Brain microvascular endothelial cell (primary cell): ENCODE measurements at regions not wholly inside any gene's neighbourhood (a gene's known extent, or its start where the extent isn't known, plus 50 kb on each side); places are given as distances from the start of the nearest gene placed in this dataset.

ENCODE experiments used
- DNase-seq: peaks from one replicate; pipeline ENCODE4 v3.0.0-alpha.2; 2020
- H3K27ac ChIP-seq: fragments of 250-450 bp; sonication (Bioruptor Pico); 2 replicates; pipeline ENCODE4 v1.5.1; 2020; ENCODE audit warnings: mild to moderate bottlenecking, moderate library complexity
- H3K27me3 ChIP-seq: fragments of 250-450 bp; sonication (Bioruptor Pico); replicated peaks from 2 replicates; pipeline ENCODE4 v1.5.1; 2020; ENCODE audit warnings: mild to moderate bottlenecking
- H3K36me3 ChIP-seq: fragments of 250-450 bp; sonication (Bioruptor Pico); replicated peaks from 2 replicates; pipeline ENCODE4 v1.5.1; 2020; ENCODE audit warnings: mild to moderate bottlenecking
- H3K4me3 ChIP-seq: 2 replicates; pipeline ENCODE4 v1.5.1; 2011; ENCODE audit warnings: low read depth, mild to moderate bottlenecking, control low read depth, low read length, moderate library complexity
- CTCF ChIP-seq: IDR thresholded peaks from 2 replicates; pipeline ENCODE4 v1.5.1; 2011; ENCODE audit warnings: low read depth, mild to moderate bottlenecking, moderate library complexity, low read length, control low read depth, inconsistent platforms; ENCODE audit errors: missing control alignments
- in situ Hi-C: cut with HindIII; loops from 2 replicates; pipeline ENCODE4 v1.10.0; 2017; ENCODE audit warnings: low sequenced_read_pairs, low pct_ligation_motif_present

GRCh38 chr5:167312225-167312624, 979.2 kb upstream of the WWC1 start:
- TF ChIP-seq CTCF = no peak
- H3K36me3 ChIP-seq = no peaks in the 10 kb centered on the region
- DNase-seq = no peak
- H3K4me3 ChIP-seq = no peak overlapping the region
- in situ Hi-C loops = no loop called here
- no peaks in the 10 kb centered on the region for H3K27me3 ChIP-seq
- no peak overlapping the region for H3K27ac ChIP-seq

GRCh38 chr5:167315762-167316161, 975.7 kb upstream of the WWC1 start:
- in situ Hi-C loops = no loop called here
- no peak overlapping the region for H3K4me3 ChIP-seq
- no peaks in the 10 kb centered on the region for H3K36me3 ChIP-seq
- TF ChIP-seq CTCF = no peak
- H3K27me3 ChIP-seq = no peaks in the 10 kb centered on the region
- no peak for DNase-seq
- no peak overlapping the region for H3K27ac ChIP-seq

- no peaks in the 10 kb centered on the region for H3K27me3 ChIP-seq
- in situ Hi-C loops = no loop called here
- no peak for DNase-seq
- no peak overlapping the region for H3K27ac ChIP-seq
- H3K36me3 ChIP-seq = no peaks in the 10 kb centered on the region
- no peak for TF ChIP-seq CTCF
- no peak overlapping the region for H3K4me3 ChIP-seq
Measured at GRCh38 chr5:167317884-167318283, 973.6 kb upstream of the WWC1 start.

- no peak for DNase-seq
- Histone ChIP-seq H3K27ac (no peak overlapping the region), H3K27me3 (no peaks in the 10 kb centered on the region), H3K4me3 (no peak overlapping the region), H3K36me3 (no peaks in the 10 kb centered on the region)
- TF ChIP-seq CTCF = no peak
- in situ Hi-C loops = no loop called here
Measured at GRCh38 chr5:167319243-167319642, 972.2 kb upstream of the WWC1 start.

- DNase-seq = no peak
- no peaks in the 10 kb centered on the region for H3K36me3 ChIP-seq
- in situ Hi-C loops = no loop called here
- H3K27ac ChIP-seq = no peak overlapping the region
- no peaks in the 10 kb centered on the region for H3K27me3 ChIP-seq
- TF ChIP-seq CTCF = no peak
- no peak overlapping the region for H3K4me3 ChIP-seq
Measured at GRCh38 chr5:167320019-167320418, 971.4 kb upstream of the WWC1 start.

- H3K27ac ChIP-seq = no peak overlapping the region
- no peaks in the 10 kb centered on the region for H3K27me3 ChIP-seq
- no peak for TF ChIP-seq CTCF
- H3K4me3 ChIP-seq = no peak overlapping the region
- in situ Hi-C loops = no loop called here
- no peak for DNase-seq
- H3K36me3 ChIP-seq = no peaks in the 10 kb centered on the region
Measured at GRCh38 chr5:167332309-167332708, 959.1 kb upstream of the WWC1 start.
